Keratinocyte (primary cell): ENCODE measurements at regions not wholly inside any gene's neighbourhood (a gene's known extent, or its start where the extent isn't known, plus 50 kb on each side); places are given as distances from the start of the nearest gene placed in this dataset.
"Not testable (repeated sequence)": the region's sequence is repeated elsewhere in the genome, so short reads cannot be mapped to it uniquely, and the experiment has no call there.

Experiments
- DNase-seq: peaks from one replicate; pipeline ENCODE4 v3.0.0-alpha.2; 2011; ENCODE audit warnings: low read depth, missing footprints, low spot score
- FAIRE-seq: peaks from 2 replicates; lab custom pipeline; 2011; peaks lifted over from hg19 to GRCh38; lab: Jason Lieb, UNC
- H2AFZ ChIP-seq: 2 replicates; pipeline ENCODE4 v1.6.0; 2012; ENCODE audit warnings: low read length, control low read depth, inconsistent platforms; ENCODE audit not compliant: control insufficient read depth
- H3K27ac ChIP-seq: 2 replicates; pipeline ENCODE4 v1.5.1; 2011; ENCODE audit warnings: low read length; ENCODE audit not compliant: control insufficient read depth, insufficient read depth
- H3K27me3 ChIP-seq: 3 replicates; pipeline ENCODE4 v1.6.0; 2011; ENCODE audit warnings: low read length; ENCODE audit not compliant: control insufficient read depth, insufficient read depth; ENCODE audit errors: extremely low read depth
- H3K36me3 ChIP-seq, 2 experiments: 2 replicates in 1 of 2; 3 replicates in 1 of 2; pipeline ENCODE4 v1.5.1; 2011; ENCODE audit warnings: low read length in 2 of 2, mild to moderate bottlenecking in 1 of 2; ENCODE audit not compliant: control insufficient read depth in 2 of 2, insufficient read depth in 2 of 2; ENCODE audit errors: extremely low read depth in 1 of 2
- H3K4me1 ChIP-seq: 3 replicates; pipeline ENCODE4 v1.5.1; 2011; ENCODE audit warnings: low read length; ENCODE audit not compliant: control insufficient read depth, insufficient read depth; ENCODE audit errors: extremely low read depth
- H3K4me2 ChIP-seq: 3 replicates; pipeline ENCODE4 v1.6.0; 2011; ENCODE audit warnings: low read depth, low read length; ENCODE audit not compliant: control insufficient read depth, insufficient read depth; ENCODE audit errors: extremely low read depth
- H3K4me3 ChIP-seq, 3 experiments: fragments of 200-600 bp in 1 of 3; sonication (generic) in 1 of 3; 2 replicates in 2 of 3; 3 replicates in 1 of 3; pipeline ENCODE4 v1.5.1; 2011 to 2016; ENCODE audit warnings: low read length in 3 of 3, mild to moderate bottlenecking in 3 of 3, control low read depth in 2 of 3, inconsistent platforms in 1 of 3, low read depth in 1 of 3, mixed read lengths in 1 of 3, mixed run types in 1 of 3, moderate library complexity in 1 of 3; ENCODE audit not compliant: control insufficient read depth in 2 of 3, insufficient read depth in 2 of 3; ENCODE audit errors: extremely low read depth in 1 of 3
- H3K79me2 ChIP-seq: 2 replicates; pipeline ENCODE4 v1.6.0; 2012; ENCODE audit warnings: low read length; ENCODE audit not compliant: control insufficient read depth, insufficient read depth
- H3K9ac ChIP-seq: 3 replicates; pipeline ENCODE4 v1.6.0; 2011; ENCODE audit warnings: low read length; ENCODE audit not compliant: control insufficient read depth, insufficient read depth; ENCODE audit errors: extremely low read depth
- H3K9me1 ChIP-seq: 3 replicates; pipeline ENCODE4 v1.6.0; 2011; ENCODE audit warnings: low read length; ENCODE audit not compliant: control insufficient read depth, insufficient read depth; ENCODE audit errors: extremely low read depth
- H3K9me3 ChIP-seq: 2 replicates; pipeline ENCODE4 v1.5.1; 2012; ENCODE audit warnings: low read depth, low read length; ENCODE audit not compliant: control insufficient read depth
- H4K20me1 ChIP-seq: 3 replicates; pipeline ENCODE4 v1.6.0; 2011; ENCODE audit warnings: low read length; ENCODE audit not compliant: control insufficient read depth, insufficient read depth; ENCODE audit errors: extremely low read depth
- EZH2 ChIP-seq: IDR thresholded peaks from one replicate; pipeline ENCODE4 v1.6.1; 2012; ENCODE audit warnings: inconsistent platforms, mild to moderate bottlenecking, low read length, moderate library complexity
- dilution Hi-C: fragments of 300-500 bp; cut with MboI; formaldehyde crosslinking; loops from one replicate; pipeline ENCODE4 v1.7.0; 2020; ENCODE audit warnings: low sequenced_read_pairs; ENCODE audit not compliant: extremely low pct_ligation_motif_present
- TF ChIP-seq, protein P1 (sequence below), 3 experiments: IDR thresholded peaks in 1 of 3; conservative IDR thresholded peaks in 1 of 3; optimal IDR thresholded peaks in 1 of 3; 2 replicates in 2 of 3; 3 replicates in 1 of 3; pipeline versions ENCODE3 to v1.5.1; 2011; ENCODE audit warnings: low read length in 3 of 3, mild to moderate bottlenecking in 3 of 3, moderate library complexity in 2 of 3, control low read depth in 1 of 3, inconsistent platforms in 1 of 3; ENCODE audit not compliant: insufficient read depth in 2 of 3; ENCODE audit errors: extremely low read depth in 1 of 3

DNA sequence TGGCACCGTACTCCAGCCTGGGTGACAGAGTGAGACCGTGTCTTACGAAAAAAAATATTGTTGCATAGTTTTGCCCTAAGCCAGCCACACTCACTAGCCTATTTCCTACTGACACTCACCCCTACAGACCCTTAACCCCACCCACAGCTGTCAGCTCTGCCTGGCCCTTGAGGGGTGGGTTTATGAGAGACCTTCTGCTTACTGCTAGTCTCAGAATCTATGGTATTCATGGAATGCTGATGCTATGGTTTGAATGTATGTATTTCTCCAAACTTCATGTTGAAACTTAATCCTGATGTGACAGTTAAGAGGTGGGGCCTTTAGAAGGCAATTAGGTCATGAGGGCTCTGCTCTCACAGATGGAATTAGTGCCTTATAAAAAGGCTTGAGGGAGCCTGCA, 79.2 kb upstream of the LRCH1 start:
- dilution Hi-C loops, result no loop called here
- Histone ChIP-seq H3K9ac (no peak overlapping the region), H3K9me3 (no peaks in the 10 kb centered on the region), H3K36me3 (no peaks in the 10 kb centered on the region), H3K9me1 (no peaks in the 10 kb centered on the region), H3K79me2 (no peaks in the 10 kb centered on the region), H4K20me1 (no peaks in the 10 kb centered on the region), H3K4me2 (no peak overlapping the region), H2AFZ (no peak overlapping the region), H3K4me3 (no peak overlapping the region), H3K4me1 (no peaks in the 10 kb centered on the region), H3K27ac (no peak overlapping the region), H3K27me3 (no peaks in the 10 kb centered on the region)
- TF ChIP-seq, protein P1, sequence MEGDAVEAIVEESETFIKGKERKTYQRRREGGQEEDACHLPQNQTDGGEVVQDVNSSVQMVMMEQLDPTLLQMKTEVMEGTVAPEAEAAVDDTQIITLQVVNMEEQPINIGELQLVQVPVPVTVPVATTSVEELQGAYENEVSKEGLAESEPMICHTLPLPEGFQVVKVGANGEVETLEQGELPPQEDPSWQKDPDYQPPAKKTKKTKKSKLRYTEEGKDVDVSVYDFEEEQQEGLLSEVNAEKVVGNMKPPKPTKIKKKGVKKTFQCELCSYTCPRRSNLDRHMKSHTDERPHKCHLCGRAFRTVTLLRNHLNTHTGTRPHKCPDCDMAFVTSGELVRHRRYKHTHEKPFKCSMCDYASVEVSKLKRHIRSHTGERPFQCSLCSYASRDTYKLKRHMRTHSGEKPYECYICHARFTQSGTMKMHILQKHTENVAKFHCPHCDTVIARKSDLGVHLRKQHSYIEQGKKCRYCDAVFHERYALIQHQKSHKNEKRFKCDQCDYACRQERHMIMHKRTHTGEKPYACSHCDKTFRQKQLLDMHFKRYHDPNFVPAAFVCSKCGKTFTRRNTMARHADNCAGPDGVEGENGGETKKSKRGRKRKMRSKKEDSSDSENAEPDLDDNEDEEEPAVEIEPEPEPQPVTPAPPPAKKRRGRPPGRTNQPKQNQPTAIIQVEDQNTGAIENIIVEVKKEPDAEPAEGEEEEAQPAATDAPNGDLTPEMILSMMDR (optimal IDR thresholded peaks at IDR 0.05 in 1 of 3, IDR thresholded peaks at IDR 0.05 in 1 of 3, conservative IDR thresholded peaks at IDR 0.05 in 1 of 3; ENCODE audit: extremely low read depth in 1 of 3, insufficient read depth in 2 of 3, low read length in 3 of 3), result no peak
- TF ChIP-seq EZH2, result no peak
- FAIRE-seq (no peak), DNase-seq (no peak)

DNA sequence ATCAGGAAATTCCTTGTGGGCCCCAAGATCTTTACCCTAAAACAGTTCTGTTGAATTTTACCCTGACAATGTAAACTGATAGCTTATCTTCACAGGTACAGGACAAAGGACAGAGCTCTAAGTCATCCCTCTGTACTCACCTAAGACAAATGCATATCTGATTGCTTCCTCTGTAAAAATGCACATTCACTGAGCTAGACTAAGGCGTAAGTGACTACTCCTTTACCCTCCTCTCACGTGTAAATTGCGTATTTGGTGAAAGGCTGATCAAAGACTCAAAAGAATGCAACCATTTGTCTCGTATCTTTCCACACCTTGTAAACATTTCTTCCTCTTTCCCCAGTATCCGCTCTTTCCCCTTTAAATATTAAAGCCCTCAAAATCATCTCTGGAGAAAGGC, 80.6 kb upstream of the LRCH1 start:
- no peak overlapping the region for H2AFZ ChIP-seq
- no peaks in the 10 kb centered on the region for H3K27me3 ChIP-seq
- TF ChIP-seq, protein P1 (optimal IDR thresholded peaks at IDR 0.05 in 1 of 3, IDR thresholded peaks at IDR 0.05 in 1 of 3, conservative IDR thresholded peaks at IDR 0.05 in 1 of 3; ENCODE audit: extremely low read depth in 1 of 3, insufficient read depth in 2 of 3, low read length in 3 of 3), result no peak
- no peak for TF ChIP-seq EZH2
- DNase-seq, result no peak
- H3K79me2 ChIP-seq, result no peaks in the 10 kb centered on the region
- H3K4me3 ChIP-seq, result no peak overlapping the region
- no peak for FAIRE-seq
- no peak overlapping the region for H3K27ac ChIP-seq
- H3K9me3 ChIP-seq, result no peaks in the 10 kb centered on the region
- H3K36me3 ChIP-seq, result no peaks in the 10 kb centered on the region
- no peaks in the 10 kb centered on the region for H3K4me1 ChIP-seq
- H3K4me2 ChIP-seq, result no peak overlapping the region
- H3K9ac ChIP-seq, result no peak overlapping the region
- no peaks in the 10 kb centered on the region for H4K20me1 ChIP-seq
- dilution Hi-C loops, result no loop called here
- no peaks in the 10 kb centered on the region for H3K9me1 ChIP-seq

DNA sequence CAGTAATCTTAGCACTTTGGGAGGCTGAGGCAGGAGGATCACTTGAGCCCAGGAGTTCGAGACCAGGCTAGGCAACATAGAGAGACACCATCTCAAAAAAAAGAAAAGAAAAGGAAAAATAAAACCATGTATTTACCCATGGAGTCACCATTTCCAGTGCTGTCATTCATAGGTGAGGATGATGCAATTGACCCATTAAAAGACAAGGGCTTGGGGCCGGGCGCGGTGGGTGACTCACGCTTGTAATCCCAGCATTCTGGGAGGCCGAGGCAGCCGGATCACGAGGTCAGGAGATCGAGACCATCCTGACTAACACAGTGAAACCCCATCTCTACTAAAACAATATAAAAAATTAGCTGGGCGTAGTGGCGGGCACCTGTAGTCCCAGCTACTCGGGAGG, 82.6 kb upstream of the RUBCNL start:
- H3K27me3 ChIP-seq, H3K36me3 ChIP-seq, DNase-seq, H3K9ac ChIP-seq, dilution Hi-C loops, H3K4me3 ChIP-seq, H3K9me1 ChIP-seq, FAIRE-seq, H3K4me1 ChIP-seq, H4K20me1 ChIP-seq, H3K9me3 ChIP-seq, H3K27ac ChIP-seq, H3K4me2 ChIP-seq, H2AFZ ChIP-seq, H3K79me2 ChIP-seq: not testable (repeated sequence)
